GM12878 (cell line): ENCODE measurements at regions not wholly inside any gene's neighbourhood (a gene's known extent, or its start where the extent isn't known, plus 50 kb on each side); places are given as distances from the start of the nearest gene placed in this dataset.

Source experiments
- ATAC-seq: fragments of 200-7000 bp; cut with Tn5 transposase; 3 replicates; pipeline ENCODE4 v1.9.1; 2020; ENCODE audit warnings: mild to moderate bottlenecking, moderate library complexity
- BruUV-seq: library from RNA; stranded (reverse); fragments of 400-500 nt; replicated peaks from 2 replicates; lab custom pipeline; 2021; lab: Mats Ljungman, UMichigan
- CTCF ChIA-PET: fragments of 300-600 bp; sonication (Branson Sonifier 250); formaldehyde crosslinking; extraction: SDS; loops from one replicate; lab custom pipeline; 2021; ENCODE audit warnings: inconsistent platforms; lab: Yijun Ruan, JAX
- POLR2A ChIA-PET: fragments of 350-600 bp; formaldehyde crosslinking; extraction: SDS; loops from one replicate; lab custom pipeline; 2021; ENCODE audit warnings: inconsistent platforms; lab: Charles Lee
- RAD21 ChIA-PET: fragments of 300-600 bp; sonication (Branson Sonifier 250); formaldehyde crosslinking; loops from one replicate; lab custom pipeline; 2023; ENCODE audit warnings: antibody characterized with exemption; ENCODE audit not compliant: unreplicated experiment; lab: Charles Lee
- SMC1A ChIA-PET: fragments of 300-600 bp; sonication (Branson Sonifier 250); formaldehyde crosslinking; loops from one replicate; lab custom pipeline; 2023; ENCODE audit not compliant: unreplicated experiment, uncharacterized antibody; lab: Charles Lee
- DNase-seq: peaks from one replicate; pipeline ENCODE4 v3.0.0-alpha.2; 2011; ENCODE audit warnings: low read depth, low spot score
- FAIRE-seq: peaks from 3 replicates; lab custom pipeline; 2011; peaks lifted over from hg19 to GRCh38; lab: Jason Lieb, UNC
- H2AFZ ChIP-seq: 2 replicates; pipeline ENCODE4 v1.6.0; 2011; ENCODE audit warnings: low read depth, low read length, control low read depth; ENCODE audit not compliant: control insufficient read depth
- H3K27ac ChIP-seq: 2 replicates; pipeline ENCODE4 v1.5.1; 2011; ENCODE audit warnings: control low read depth; ENCODE audit not compliant: control insufficient read depth, insufficient read depth
- H3K27me3 ChIP-seq, 2 experiments: replicated peaks in 1 of 2; 2 replicates each; pipeline versions ENCODE4 v1.6.0 to v1.6.1; 2011; ENCODE audit warnings: low read length in 1 of 2; ENCODE audit not compliant: control insufficient read depth in 2 of 2, insufficient read depth in 2 of 2
- H3K36me3 ChIP-seq, 2 experiments: 2 replicates each; pipeline ENCODE4 v1.5.1; 2011; ENCODE audit warnings: low read length in 1 of 2; ENCODE audit not compliant: control insufficient read depth in 2 of 2, insufficient read depth in 2 of 2
- H3K4me1 ChIP-seq: 2 replicates; pipeline ENCODE4 v1.6.1; 2011; ENCODE audit warnings: mild to moderate bottlenecking, low read length, moderate library complexity, mixed read lengths; ENCODE audit not compliant: control insufficient read depth, insufficient read depth
- H3K4me2 ChIP-seq: 2 replicates; pipeline ENCODE4 v1.6.0; 2011; ENCODE audit warnings: control low read depth; ENCODE audit not compliant: control insufficient read depth, insufficient read depth
- H3K4me3 ChIP-seq: fragments of 200-600 bp; sonication (generic); 2 replicates; pipeline ENCODE4 v1.5.1; 2016
- H3K79me2 ChIP-seq: 2 replicates; pipeline ENCODE4 v1.6.0; 2011; ENCODE audit warnings: low read length; ENCODE audit not compliant: control insufficient read depth, insufficient read depth
- H3K9ac ChIP-seq: 2 replicates; pipeline ENCODE4 v1.8.0; 2011; ENCODE audit warnings: low read length, control low read depth, mixed read lengths; ENCODE audit not compliant: control insufficient read depth, insufficient read depth
- H3K9me3 ChIP-seq: replicated peaks from 3 replicates; pipeline ENCODE4 v1.5.1; 2011; ENCODE audit warnings: mild to moderate bottlenecking, low read length; ENCODE audit not compliant: control insufficient read depth, insufficient read depth
- H4K20me1 ChIP-seq: 2 replicates; pipeline ENCODE4 v1.6.0; 2011; ENCODE audit not compliant: control insufficient read depth, insufficient read depth
- CHD2 ChIP-seq: IDR thresholded peaks from 2 replicates; pipeline ENCODE4 v1.6.1; 2011; ENCODE audit warnings: low read depth, low read length, improper control_type of control experiment, borderline replicate concordance
- CUX1 ChIP-seq: IDR thresholded peaks from 2 replicates; pipeline ENCODE4 v1.6.1; 2012; ENCODE audit warnings: improper control_type of control experiment, low read depth, low read length; ENCODE audit not compliant: insufficient replicate concordance
- EGR1 ChIP-seq, 2 experiments: IDR thresholded peaks; 1 replicate in 1 of 2; 2 replicates in 1 of 2; pipeline ENCODE4 v1.6.1; 2011 to 2012; ENCODE audit warnings: low read depth in 2 of 2, low read length in 2 of 2, borderline replicate concordance in 1 of 2, mild to moderate bottlenecking in 1 of 2, moderate library complexity in 1 of 2
- ELK1 ChIP-seq: IDR thresholded peaks from 2 replicates; pipeline ENCODE4 v1.6.1; 2012; ENCODE audit warnings: low read depth, low read length, improper control_type of control experiment
- HDGF ChIP-seq: fragments of 450-650 bp; IDR thresholded peaks from 2 replicates; pipeline ENCODE4 v1.6.1; 2016; ENCODE audit warnings: antibody characterized with exemption
- HSF1 ChIP-seq: fragments of 150-350 bp; IDR thresholded peaks from 2 replicates; pipeline ENCODE4 v1.6.1; 2014; ENCODE audit warnings: mild to moderate bottlenecking, low read depth, low read length
- IRF5 ChIP-seq: fragments of 450-650 bp; IDR thresholded peaks from 2 replicates; pipeline ENCODE4 v1.6.1; 2017; ENCODE audit warnings: borderline replicate concordance
- KAT2A ChIP-seq: conservative IDR thresholded peaks from 2 replicates; pipeline ENCODE4 v1.6.1; 2011; ENCODE audit warnings: low read depth, low read length; ENCODE audit not compliant: control insufficient read depth
- NFXL1 ChIP-seq: fragments of 450-650 bp; IDR thresholded peaks from 2 replicates; pipeline ENCODE4 v1.6.1; 2017; ENCODE audit warnings: antibody characterized with exemption, mild to moderate bottlenecking, borderline replicate concordance
- PAX8 ChIP-seq: fragments of 450-650 bp; IDR thresholded peaks from 2 replicates; pipeline ENCODE4 v1.6.1; 2017; ENCODE audit warnings: mild to moderate bottlenecking, moderate library complexity
- POLR2AphosphoS2 ChIP-seq: IDR thresholded peaks from 2 replicates; pipeline ENCODE4 v1.6.1; 2011; ENCODE audit warnings: low read depth, mild to moderate bottlenecking, low read length, improper control_type of control experiment, moderate library complexity
- RAD51 ChIP-seq: fragments of 450-650 bp; IDR thresholded peaks from 2 replicates; pipeline ENCODE4 v1.6.1; 2016; ENCODE audit warnings: moderate library complexity, mild to moderate bottlenecking, inconsistent platforms
- RFX5 ChIP-seq: IDR thresholded peaks from 2 replicates; pipeline ENCODE4 v1.6.1; 2011; ENCODE audit warnings: low read depth, low read length, improper control_type of control experiment
- STAT3 ChIP-seq: IDR thresholded peaks from 2 replicates; pipeline ENCODE4 v1.6.1; 2011; ENCODE audit warnings: low read depth, low read length, improper control_type of control experiment
- ZNF217 ChIP-seq: fragments of 450-650 bp; IDR thresholded peaks from 2 replicates; pipeline ENCODE4 v1.6.1; 2017; ENCODE audit warnings: antibody characterized with exemption, mild to moderate bottlenecking
- ZZZ3 ChIP-seq: IDR thresholded peaks from 2 replicates; pipeline ENCODE4 v1.6.1; 2011; ENCODE audit warnings: low read depth; ENCODE audit not compliant: control insufficient read depth, insufficient read length
- WGBS: methylation state at CpG from one replicate; pipeline ENCODE4 v1.1.6; 2016; ENCODE audit warnings: low lambda C conversion rate; ENCODE audit not compliant: insufficient replicate concordance, insufficient coverage; ENCODE audit errors: missing lambda C conversion rate; 5-methylcytosine and 5-hydroxymethylcytosine counted together
- in situ Hi-C: fragments of 300-500 bp; cut with MboI; formaldehyde crosslinking; loops from 9 replicates; pipeline ENCODE4 v1.14.3; 2018; ENCODE audit warnings: mixed read lengths
- intact Hi-C: fragments of 100-400 bp; cut with micrococcal nuclease; formaldehyde crosslinking; loops from one replicate; pipeline ENCODE4 v1.14.2; 2022; ENCODE audit not compliant: unreplicated experiment

- no peak for TF ChIP-seq HSF1
- TF ChIP-seq RFX5 = no peak
- no peak for TF ChIP-seq POLR2AphosphoS2
- TF ChIP-seq CHD2 = no peak
- TF ChIP-seq KAT2A = no peak
These were observed 454.4 kb downstream of the WDR72 start (continued) for GRCh38 chr15:53305101-53305500.

- H3K4me3 ChIP-seq = no peak overlapping the region
- ChIA-PET CTCF (no interaction called here), RAD21 (no interaction called here), SMC1A (no interaction called here), POLR2A (no interaction called here)
- 67% methylated on average over 4 of the region's 4 CpGs for WGBS
- H3K27me3 ChIP-seq = no peaks in the 10 kb centered on the region
- BruUV-seq = no TSS peak
- no peak for FAIRE-seq
- no peak overlapping the region for H3K9ac ChIP-seq
- intact Hi-C loops (no loop called here), in situ Hi-C loops (no loop called here)
- no peak overlapping the region for H2AFZ ChIP-seq
- no peak for ATAC-seq
- H3K4me2 ChIP-seq = no peak overlapping the region
- no peaks in the 10 kb centered on the region for H3K9me3 ChIP-seq
- no peaks in the 10 kb centered on the region for H4K20me1 ChIP-seq
- no peaks in the 10 kb centered on the region for H3K79me2 ChIP-seq
- no peak overlapping the region for H3K27ac ChIP-seq
- no peak for DNase-seq
- H3K4me1 ChIP-seq = no peaks in the 10 kb centered on the region
- H3K36me3 ChIP-seq = no peaks in the 10 kb centered on the region
- no peak for TF ChIP-seq RAD51
- no peak for TF ChIP-seq HDGF
- no peak for TF ChIP-seq ZNF217
- TF ChIP-seq IRF5 = no peak
- no peak for TF ChIP-seq CUX1
- no peak for TF ChIP-seq EGR1 (IDR thresholded peaks at IDR 0.05; ENCODE audit: borderline replicate concordance in 1 of 2, low read depth in 2 of 2, low read length in 2 of 2)
- no peak for TF ChIP-seq ELK1
- no peak for TF ChIP-seq PAX8
- TF ChIP-seq NFXL1 = no peak
- TF ChIP-seq ZZZ3 = no peak
- no peak for TF ChIP-seq STAT3
These were observed 461.6 kb downstream of the WDR72 start for GRCh38 chr15:53297828-53298227.
